ENCODE measurements at regions not wholly inside any gene's neighbourhood (a gene's known extent, or its start where the extent isn't known, plus 50 kb on each side); places are given as distances from the start of the nearest gene placed in this dataset.

- H3K4me3 ChIP-seq (ENCODE audit: low read depth, low read length): no peak overlapping the region
- DNase-seq (ENCODE audit: low read depth): no peak
- TF ChIP-seq CTCF (IDR thresholded peaks at IDR 0.05; ENCODE audit: insufficient read depth, low read depth, low read length, missing control alignments): no peak
Measured at GRCh38 chr19:30122431-30122830, 180.4 kb downstream of the URI1 start.

- no peak overlapping the region for H3K4me3 ChIP-seq (ENCODE audit: low read depth, low read length)
- no peak for DNase-seq (ENCODE audit: low read depth)
Measured at GRCh38 chr19:30123119-30123518, 181.1 kb downstream of the URI1 start.

GRCh38 chr19:30123611-30124010, 181.6 kb downstream of the URI1 start:
- DNase-seq (ENCODE audit: low read depth): no peak
- no peak for TF ChIP-seq CTCF (IDR thresholded peaks at IDR 0.05; ENCODE audit: insufficient read depth, low read depth, low read length, missing control alignments)
- H3K4me3 ChIP-seq (ENCODE audit: low read depth, low read length): no peak overlapping the region

More at GRCh38 chr19:30123119-30123518, 181.1 kb downstream of the URI1 start:
- no peak for TF ChIP-seq CTCF (IDR thresholded peaks at IDR 0.05; ENCODE audit: insufficient read depth, low read depth, low read length, missing control alignments)

GRCh38 chr19:30128211-30128610, 186.2 kb downstream of the URI1 start:
- no peak for DNase-seq (ENCODE audit: low read depth)
- no peak for TF ChIP-seq CTCF (IDR thresholded peaks at IDR 0.05; ENCODE audit: insufficient read depth, low read depth, low read length, missing control alignments)
- no peak overlapping the region for H3K4me3 ChIP-seq (ENCODE audit: low read depth, low read length)

GRCh38 chr19:30130356-30131122, 188.5 kb downstream of the URI1 start:
- no peak for DNase-seq (ENCODE audit: low read depth)
- no peak overlapping the region for H3K4me3 ChIP-seq (ENCODE audit: low read depth, low read length)
- no peak for TF ChIP-seq CTCF (IDR thresholded peaks at IDR 0.05; ENCODE audit: insufficient read depth, low read depth, low read length, missing control alignments)

- H3K4me3 ChIP-seq (ENCODE audit: low read depth, low read length): no peak overlapping the region
- DNase-seq (ENCODE audit: low read depth): no peak
- TF ChIP-seq CTCF (IDR thresholded peaks at IDR 0.05; ENCODE audit: insufficient read depth, low read depth, low read length, missing control alignments): no peak
Measured at GRCh38 chr19:30131246-30131645, 189.2 kb downstream of the URI1 start.
